AML-193 (cell line): ENCODE measurements at regions not wholly inside any gene's neighbourhood (a gene's known extent, or its start where the extent isn't known, plus 50 kb on each side); places are given as distances from the start of the nearest gene placed in this dataset.
"Not testable (repeated sequence)": the region's sequence is repeated elsewhere in the genome, so short reads cannot be mapped to it uniquely, and the experiment has no call there.

Experiments
- DNase-seq, 2 experiments: peaks; one replicate each; lab custom pipeline; 2025; lab: John Stamatoyannopoulos, UW

DNA sequence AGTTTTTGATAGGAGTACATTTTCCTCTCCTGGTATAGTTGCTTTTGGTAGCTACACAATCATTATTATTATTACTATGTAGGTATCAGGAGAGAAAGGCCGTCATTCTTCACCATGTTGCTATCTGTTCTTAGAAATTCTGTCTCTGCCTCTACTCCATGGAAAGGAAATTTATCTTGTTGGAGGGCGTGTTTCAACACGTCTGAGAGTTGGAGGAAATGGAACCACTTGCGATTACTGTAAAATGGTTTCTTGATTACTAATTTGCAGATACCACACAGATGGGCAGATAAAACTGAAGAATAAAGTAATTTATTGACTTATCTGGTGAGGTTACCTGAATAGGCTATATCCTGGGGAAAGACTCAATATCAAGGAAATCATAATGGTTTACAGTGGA lies 488.4 kb downstream of the NR2F2 start:
- DNase-seq, result no peak

DNA sequence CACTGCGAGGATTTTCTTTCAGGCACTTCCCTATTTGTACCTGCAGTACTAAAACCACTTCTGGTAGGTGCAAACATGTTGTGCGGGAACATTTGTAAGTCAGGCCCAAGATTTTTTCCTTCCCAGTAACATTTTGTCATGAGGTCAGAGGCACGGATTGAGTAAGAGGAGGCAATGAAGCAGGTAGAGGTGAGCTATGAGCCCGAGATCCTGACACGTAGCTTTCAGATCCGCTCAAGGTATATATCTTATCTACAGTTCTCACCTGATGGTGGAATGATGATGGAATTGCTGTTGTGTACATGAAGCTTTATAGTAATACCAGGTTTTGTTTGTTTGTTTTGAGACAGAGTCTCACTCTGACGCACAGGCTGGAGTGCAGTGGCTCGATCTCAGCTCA lies 497.5 kb downstream of the NR2F2 start:
- no peak for DNase-seq

DNA sequence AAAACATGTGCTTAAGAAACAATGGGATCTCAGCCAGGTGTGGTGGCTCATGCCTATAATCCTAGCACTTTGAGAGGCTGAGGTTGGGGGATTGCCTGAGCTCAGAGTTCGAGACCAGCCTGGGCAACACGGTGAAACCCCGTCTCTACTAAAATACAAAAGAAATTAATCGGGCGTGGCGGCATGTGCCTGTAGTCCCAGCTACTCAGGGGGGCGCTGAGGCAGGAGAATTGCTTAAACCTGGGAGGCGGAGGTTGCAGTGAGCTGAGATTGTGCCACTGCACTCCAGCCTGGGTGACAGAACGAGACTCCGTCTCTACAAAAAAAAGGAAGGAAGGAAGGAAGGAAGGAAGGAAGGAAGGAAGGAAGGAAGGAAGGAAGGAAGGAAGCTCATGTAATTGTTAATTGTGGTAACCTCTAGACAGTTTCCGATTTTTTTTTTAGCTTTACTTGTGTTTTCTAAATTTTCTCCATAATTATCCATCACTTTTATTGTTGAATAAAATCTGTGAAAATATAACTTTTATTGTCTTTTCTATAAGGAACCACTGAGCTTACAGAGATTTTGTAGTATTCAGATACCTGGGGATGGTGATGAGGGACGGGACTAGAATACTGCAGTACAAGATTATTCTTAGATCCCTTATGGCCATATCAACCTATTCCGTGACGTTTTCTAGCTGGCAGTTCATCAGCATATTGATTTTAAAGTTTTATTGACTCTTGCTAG lies 506.9 kb downstream of the NR2F2 start:
- no peak for DNase-seq

DNA sequence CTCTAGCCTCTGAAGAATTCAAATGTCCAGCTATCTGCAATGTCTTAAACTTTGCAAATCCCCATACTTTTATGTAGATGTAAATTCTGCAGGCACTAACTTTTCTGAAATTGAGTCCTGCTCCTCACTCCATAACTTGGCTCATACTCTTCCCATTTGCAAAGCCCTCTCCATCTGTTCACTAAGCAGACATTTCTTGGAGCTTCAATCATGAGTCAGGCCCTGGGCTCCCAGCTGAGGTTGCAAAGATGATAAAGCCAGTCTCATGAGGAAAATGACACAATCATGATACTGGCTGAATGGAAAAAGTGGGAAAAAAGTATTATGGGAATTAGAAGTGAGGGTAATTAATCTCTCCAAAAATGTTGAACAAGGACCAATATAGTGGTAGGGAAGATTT lies 507.6 kb downstream of the NR2F2 start:
- no peak for DNase-seq

DNA sequence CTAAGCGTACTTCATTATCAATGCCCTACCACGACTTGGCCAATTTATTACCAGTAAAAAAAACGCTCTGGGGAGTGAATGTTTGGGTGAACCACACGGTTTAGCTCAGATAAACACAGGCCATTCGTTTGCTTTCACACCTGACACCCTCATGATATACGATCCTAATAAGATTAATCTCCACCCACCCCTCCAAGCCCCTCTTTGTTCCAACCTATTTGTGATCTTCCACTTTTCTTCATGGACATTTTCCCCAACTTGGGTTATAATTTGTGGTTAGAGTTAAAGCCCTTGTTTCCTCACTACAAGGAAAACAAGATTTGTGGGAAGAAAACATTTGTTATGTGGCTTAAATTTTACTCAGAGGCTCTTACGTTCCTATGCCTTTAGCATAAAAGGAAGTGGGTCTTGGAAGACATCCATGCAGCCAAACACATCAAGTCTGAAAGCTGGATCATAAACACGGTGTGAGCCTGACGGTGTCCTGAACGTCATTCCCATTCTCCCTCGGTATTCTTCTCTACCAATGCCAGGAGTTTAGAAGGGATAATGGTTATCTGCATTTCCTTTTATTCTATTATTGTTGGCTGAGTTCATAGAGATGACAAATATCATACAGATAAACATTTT lies 518.9 kb downstream of the NR2F2 start:
- DNase-seq, result no peak

DNA sequence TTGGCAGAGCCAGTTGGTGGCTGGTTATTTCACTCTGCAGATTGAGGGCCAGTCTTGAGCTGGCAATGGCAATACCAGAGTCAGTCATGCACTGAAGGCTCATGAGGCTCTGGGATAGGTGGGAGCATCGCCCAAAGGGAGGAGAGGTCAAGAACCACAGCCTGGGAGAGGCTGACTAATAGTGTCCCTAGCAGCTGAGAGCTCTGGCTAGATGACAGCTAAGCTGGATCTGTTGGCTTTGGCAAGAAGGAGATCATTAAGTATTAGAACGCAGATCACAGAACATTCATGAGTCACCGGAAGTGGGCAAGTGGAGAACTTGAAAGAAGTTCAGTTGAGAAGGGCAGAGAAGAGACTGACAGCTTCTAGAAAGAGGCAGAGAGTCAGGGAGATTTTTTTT lies 521.1 kb downstream of the NR2F2 start:
- DNase-seq, result no peak

DNA sequence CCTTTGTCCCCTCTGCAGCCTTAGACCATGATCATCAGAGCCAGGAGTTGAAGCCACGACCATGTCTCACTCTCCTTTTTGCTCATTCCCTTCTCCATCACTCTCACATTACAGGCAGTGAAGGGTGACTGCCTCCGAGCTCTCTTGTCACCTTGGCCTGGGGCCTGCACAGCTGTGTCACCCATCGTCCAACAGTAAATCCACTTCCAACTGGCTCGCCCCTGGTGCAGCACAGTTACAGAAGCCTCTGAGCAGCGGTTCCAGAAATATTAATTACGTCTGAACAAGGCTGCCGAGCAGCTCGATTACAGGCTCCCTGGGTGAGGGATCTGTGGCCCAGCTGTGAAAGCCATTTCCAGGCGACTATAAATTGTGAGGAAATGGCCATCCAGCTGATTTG lies 528.2 kb downstream of the NR2F2 start:
- DNase-seq, result no peak

DNA sequence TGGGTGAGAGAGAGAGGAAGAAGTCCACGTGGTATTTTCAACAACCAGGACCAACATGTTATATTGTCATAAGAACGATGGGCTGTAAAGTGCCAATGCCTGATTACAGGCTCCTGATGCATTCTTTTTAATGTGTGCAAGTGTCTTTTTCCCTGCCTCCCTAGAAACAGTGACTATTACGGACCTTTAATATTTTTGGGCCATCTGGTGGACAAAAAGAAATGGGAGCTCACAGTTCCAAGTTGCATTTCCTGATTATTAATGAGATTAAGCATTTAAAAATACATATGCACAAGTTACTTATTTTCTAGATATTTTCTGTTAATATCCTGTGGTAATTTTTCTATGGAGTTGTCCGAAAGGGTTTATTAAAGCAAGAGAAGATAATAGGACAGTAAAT lies 530.2 kb downstream of the NR2F2 start:
- DNase-seq, result no peak

DNA sequence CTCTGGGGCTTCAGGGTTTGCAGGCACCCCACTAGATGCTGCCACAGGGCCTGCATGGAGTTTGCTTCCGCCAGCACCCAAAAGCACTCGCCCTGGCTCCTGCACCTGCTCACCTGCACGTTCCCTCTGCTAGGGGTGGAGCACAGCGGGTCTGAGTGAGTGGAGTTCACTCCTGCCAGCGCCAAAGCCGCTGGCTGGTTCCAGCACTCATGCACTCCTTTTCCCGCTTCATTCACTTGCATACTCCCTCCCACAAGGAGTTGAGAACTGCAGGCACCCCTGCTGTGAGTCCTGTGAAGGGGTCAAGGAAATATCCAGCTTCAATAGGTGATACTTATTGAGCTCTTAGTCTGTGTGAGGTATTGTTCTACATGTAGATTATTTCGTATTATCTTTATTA lies 537.5 kb downstream of the NR2F2 start:
- DNase-seq, result no peak

DNA sequence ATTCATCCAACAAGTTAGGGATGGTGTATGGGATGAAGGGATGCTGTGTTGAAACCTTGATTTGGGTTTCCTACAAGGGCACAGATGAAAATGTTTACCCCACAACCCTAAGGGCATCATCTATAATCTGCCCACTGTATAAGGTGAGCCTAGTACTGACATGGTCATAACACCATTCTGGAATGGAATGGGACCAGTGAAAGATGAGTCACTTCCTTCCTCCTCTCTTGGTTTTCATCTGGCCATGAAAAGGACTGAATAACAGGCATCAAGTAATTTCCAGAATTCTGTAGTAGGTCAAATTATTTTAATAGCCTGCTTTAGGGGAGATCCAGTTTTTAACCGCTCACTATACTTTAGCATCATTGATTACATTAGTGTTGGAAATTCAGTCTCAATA lies 538.6 kb downstream of the NR2F2 start:
- no peak for DNase-seq

DNA sequence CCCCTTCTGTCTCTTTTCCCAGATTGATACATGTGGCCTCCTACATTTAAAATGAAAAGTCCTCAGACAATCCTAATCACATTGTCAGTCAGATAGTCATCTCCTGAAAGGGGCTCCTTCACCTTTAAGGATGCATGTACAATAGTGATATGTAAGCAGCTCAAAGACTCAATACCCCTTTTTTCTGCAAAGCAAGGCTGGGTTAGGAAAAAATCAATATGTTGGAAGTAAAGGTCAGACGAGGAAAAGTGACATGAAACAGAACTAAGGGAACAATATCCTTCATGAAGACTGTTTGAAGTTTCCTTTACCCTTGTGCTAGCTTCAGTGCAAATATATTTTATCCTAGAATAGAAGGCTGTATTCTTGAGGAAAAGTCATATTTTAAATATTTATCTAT lies 539.3 kb downstream of the NR2F2 start:
- no peak for DNase-seq

DNA sequence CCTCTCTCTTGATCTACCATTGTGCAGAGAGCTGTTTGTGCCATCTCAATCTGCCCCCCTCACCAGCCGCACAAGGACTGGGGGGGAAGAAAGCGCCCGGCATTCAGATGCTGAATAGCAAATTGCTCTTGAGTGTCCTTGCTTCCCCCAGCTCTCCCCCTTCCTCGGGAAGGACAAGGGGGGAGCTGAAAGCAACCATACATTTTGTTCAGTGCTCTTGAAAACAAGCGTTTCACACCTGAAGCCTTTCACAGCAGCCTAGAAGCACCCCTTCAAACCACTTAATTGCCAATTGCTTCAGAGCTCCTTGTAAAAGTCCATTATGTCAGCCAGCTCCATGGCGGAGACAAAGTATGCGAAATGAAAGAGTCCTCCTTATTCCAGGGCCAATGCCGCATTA lies 540.1 kb downstream of the NR2F2 start:
- no peak for DNase-seq

DNA sequence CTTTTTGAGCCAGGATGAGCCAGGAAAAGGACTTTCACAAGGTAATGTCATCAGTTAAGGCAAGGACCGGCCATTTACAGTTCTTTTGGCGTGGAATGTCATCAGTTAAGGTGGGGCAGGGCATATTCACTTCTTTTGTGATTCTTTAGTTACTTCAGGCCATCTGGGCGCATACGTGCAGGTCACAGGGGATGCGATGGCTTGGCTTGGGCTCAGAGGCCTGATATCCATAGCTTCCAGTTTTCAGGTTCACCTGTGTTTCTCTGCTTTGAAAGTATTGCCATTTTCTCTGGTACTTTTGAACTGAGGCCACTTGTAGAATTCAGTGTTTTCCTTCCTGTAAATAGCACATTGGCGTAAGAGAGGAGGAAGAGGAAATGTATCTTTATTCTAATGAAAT lies 546.9 kb downstream of the NR2F2 start:
- DNase-seq, result not testable (repeated sequence)

DNA sequence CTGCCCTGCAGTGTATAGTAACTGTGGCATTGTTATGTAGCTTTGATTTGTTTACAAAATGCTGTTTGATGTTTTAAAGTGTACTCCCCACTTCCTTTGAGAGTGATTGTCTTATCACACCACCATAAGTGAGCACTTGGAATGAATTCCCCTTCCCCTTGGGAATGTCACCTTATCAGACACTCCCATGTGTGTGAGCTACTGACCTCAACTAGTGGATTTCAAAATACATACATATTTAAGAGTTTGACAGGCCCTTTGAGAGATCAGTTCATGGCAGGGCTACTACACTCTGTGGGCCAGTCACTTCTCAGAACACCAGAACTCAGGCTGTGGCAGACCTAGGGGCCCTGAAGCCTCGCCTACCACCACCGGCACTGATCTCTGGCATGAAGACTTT lies 547.6 kb downstream of the NR2F2 start:
- DNase-seq, result no peak

DNA sequence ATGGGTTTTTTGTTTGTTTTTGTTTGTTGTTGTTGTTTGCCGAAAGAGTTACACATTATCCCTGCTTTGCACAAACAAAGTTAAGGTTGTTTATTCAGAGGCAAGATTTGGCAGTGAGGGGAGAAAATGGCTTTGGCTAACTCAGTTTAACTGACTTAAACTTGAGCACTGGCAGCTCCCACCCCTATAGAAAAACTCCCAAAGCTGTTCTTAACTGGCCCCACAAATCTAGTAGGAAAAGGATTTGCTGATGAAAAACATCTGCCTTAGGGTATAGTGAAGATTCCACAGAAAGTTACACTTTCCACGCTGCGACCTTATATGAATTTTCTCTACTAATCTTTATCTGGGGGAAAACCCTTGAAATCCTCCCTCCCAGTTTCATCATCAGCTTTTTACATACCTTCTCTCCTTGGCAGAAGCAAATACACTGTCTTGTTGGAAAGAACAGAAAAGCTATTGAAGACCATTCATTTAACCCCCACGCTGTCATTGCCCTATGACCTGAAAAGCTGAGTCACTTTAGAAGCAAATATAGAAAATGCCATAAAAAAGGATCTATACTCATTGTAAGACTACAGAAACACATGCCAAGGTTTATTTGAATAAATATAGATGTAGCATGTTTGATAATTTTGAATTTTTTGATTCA lies 551.7 kb downstream of the NR2F2 start:
- DNase-seq, result no peak

DNA sequence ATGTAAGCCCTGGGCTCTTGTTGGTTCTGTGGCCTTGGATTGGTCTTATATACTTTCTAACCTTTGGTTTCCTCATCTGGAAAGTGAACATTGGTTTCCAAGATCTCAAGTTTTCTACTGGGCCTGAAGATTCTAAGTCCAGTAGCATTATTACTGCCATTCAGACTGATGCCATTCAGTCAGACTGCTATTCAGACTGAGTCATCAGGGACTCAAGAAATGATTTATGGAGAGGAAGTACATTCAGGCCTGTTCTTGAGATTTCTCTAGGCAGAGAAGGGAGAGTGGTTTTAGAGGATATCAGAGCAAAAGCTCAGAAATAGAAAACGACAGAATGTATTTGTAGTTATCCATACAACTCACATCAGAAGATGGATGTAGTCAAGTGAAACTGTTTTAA lies 557.2 kb downstream of the NR2F2 start:
- no peak for DNase-seq

DNA sequence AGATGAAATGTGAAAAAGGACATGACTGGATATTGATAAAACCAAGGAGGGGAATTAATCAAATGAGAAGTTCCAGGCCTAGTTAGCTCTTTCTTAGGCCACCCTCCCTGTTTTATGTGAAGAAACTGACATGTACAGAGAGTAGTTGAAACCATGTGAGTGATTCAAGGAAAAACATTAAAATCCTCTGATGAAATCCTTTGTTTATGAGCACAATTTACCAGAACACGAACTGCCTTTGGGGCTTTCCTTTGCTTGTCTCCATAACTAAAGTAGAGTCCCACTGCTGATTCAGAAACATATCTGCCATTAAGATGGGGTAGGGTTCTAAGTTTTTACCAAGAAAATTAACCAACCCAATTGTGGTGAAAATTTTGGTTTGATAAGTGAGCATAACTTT lies 558.3 kb downstream of the NR2F2 start:
- no peak for DNase-seq

DNA sequence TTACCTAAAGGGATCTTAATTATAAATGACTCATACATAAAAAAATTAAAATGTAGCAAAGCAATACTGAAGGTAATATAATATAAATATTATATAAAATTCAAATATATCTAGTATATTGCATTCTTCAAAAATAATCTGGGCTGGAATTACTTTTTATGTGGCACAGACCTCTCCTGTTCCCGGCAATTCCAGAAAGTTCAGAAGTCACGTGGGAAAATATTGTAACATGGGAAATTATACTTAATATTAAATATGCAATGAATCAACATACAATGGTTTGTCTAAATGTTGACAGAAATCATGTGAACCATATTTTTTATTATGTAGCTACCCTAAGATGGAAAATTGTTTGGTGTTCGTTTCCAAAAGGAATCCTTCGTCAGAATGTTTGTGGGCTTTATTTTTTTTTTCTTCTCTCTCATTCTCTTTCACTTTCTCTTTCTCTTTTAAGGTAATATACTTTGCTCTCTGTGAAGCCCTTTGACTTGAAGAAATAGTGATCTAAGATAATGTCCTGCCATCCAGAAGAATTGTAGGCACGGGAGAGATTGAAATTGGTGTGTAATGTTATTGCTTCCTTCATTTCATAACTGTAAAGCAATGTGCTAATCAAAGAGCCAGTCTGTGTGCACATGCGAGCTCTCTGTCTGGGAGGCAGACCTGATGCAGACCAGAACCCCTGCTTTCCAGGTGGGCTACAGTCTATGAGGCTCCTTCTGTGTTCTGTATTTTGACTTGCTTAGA lies 559.4 kb downstream of the NR2F2 start:
- DNase-seq, result no peak

DNA sequence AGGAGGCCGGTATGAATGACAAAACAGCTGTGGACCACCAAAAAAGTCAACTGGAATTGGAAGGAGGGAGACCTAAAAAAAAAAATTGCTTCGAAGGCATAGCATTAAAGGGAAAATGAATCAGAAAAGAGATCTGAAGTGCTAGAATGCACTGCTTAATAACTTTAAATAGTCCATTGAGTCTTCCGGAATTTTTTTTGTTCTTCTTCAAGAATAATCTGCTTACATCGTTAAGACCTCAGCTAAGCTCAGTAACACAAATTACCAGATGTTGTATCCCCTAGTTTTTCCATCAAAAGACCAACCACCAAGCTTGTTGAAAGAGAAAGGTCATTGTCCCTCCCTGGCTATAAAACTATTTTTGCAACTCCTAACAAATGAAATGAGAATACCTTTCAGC lies 560.5 kb downstream of the NR2F2 start:
- no peak for DNase-seq

DNA sequence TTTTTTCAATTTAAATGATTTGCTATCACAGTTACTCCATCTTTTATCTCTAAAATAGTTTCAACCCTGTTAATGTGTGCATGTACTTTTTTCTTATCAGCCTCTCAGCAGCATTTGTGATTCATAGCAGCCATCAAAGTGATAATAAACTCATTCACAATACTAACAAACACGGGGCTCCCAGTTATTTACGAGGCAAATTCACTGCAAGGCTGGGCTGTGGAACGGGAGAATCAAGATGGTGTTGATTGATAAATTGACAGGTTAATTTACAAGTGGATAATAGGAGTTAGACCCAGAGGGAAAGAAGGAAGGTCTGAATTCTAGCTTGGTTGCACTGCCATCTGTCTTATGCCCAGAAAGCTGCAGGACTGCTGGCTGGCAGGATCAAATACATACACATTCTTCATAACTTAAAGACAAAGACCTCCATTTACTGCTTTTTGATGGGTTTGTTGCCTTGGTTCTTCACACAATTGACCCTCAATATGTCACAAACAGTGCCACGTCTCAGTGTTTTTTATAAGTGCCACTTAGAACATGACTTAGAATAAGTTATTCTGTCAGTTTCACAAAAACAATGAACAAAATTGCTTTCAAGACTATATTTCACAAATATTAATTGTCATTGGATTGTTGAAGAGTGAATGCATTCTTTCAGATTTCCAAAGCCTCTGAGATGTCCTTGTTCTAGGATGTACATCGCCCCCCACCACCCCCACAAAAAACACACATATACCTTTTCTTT lies 562.8 kb downstream of the NR2F2 start:
- DNase-seq, result peak; percentile 57 to 67

DNA sequence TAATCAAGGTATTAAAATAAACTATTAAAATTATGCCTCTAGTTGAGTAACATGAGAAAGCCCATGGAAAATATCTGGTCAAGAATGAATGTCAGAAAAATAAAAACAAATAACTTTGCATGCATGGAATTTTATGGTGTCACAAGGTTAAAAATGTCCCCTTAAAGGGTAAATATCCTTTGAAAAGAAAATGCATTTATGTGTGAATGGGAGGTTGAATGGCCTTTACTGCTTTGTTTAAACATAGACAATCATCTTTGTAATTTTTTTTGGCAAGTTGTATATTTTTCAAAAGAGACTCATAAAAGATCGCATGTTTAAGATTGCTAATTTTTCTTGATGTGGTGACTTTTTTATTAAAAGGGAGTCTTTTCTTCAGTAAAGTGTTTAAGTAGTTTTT lies 564.2 kb downstream of the NR2F2 start:
- no peak for DNase-seq

DNA sequence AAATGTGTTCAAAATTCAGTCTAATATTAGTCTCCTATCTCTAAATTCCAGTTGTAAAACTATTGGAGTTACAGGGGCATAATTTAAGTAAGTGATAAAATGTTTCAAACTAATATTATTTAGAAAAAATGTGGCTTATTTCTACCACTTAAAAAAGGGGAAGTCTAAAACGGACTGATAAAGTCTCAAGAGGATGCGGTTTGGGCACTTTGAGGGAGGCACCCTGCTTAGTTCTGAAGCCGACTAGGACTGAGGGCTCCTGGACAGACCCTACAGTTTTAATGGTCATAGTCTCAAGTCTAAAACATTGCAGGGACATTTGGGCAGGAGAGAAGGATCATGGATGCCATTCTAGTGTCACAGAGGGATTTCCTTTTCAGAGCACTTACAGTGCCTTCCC lies 566.3 kb downstream of the NR2F2 start:
- DNase-seq, result peak; percentile 52 to 62
